Heart left ventricle (tissue), 16 donors: ENCODE measurements at regions not wholly inside any gene's neighbourhood (a gene's known extent, or its start where the extent isn't known, plus 50 kb on each side); places are given as distances from the start of the nearest gene placed in this dataset.

Experiments
- ATAC-seq, 4 donors: fragments of 200-7000 bp; cut with Tn5 transposase; one replicate each; pipeline ENCODE4 v1.9.1; 2020 to 2022; ENCODE audit warnings: moderate library complexity in 4 of 4, mild to moderate bottlenecking in 3 of 4, moderate number of reproducible peaks in 1 of 4
- DNase-seq, 5 donors: peaks; one replicate each; pipeline ENCODE4 v3.0.0-alpha.2; 2020
- H3K27ac ChIP-seq, 12 donors: fragments of 200-600 bp; sonication (generic) in 4 of 12; one replicate each; pipeline versions ENCODE4 v1.5.0 to v1.8.0; 2016 to 2022; ENCODE audit warnings: mild to moderate bottlenecking in 2 of 12
- H3K27me3 ChIP-seq, 9 donors: fragments of 200-600 bp; sonication (generic) in 2 of 9; one replicate each; pipeline versions ENCODE4 v1.5.1 to v1.8.0; 2016 to 2022; ENCODE audit warnings: mild to moderate bottlenecking in 3 of 9
- H3K36me3 ChIP-seq, 9 donors: fragments of 200-600 bp; sonication (generic) in 2 of 9; one replicate each; pipeline versions ENCODE4 v1.5.0 to v1.8.0; 2018 to 2022; ENCODE audit warnings: mild to moderate bottlenecking in 2 of 9
- H3K4me1 ChIP-seq, 12 donors: fragments of 200-600 bp; sonication (generic) in 4 of 12; one replicate each; pipeline versions ENCODE4 v1.5.0 to v1.8.0; 2016 to 2022; ENCODE audit warnings: mild to moderate bottlenecking in 3 of 12
- H3K4me3 ChIP-seq, 12 donors: fragments of 200-600 bp; sonication (generic) in 4 of 12; one replicate each; pipeline versions ENCODE4 v1.5.0 to v1.8.0; 2017 to 2022; ENCODE audit warnings: mild to moderate bottlenecking in 9 of 12, moderate library complexity in 4 of 12
- H3K9me3 ChIP-seq, 12 donors: fragments of 200-600 bp; sonication (generic) in 4 of 12; one replicate each; pipeline versions ENCODE4 v1.5.0 to v1.8.0; 2016 to 2022; ENCODE audit warnings: mild to moderate bottlenecking in 1 of 12
- CTCF ChIP-seq, 12 donors: fragments of 200-600 bp; sonication (generic) in 4 of 12; IDR thresholded peaks; one replicate each; pipeline versions ENCODE4 v1.5.0 to v1.8.0; 2018 to 2022; ENCODE audit warnings: antibody characterized with exemption in 12 of 12, mild to moderate bottlenecking in 5 of 12
- POLR2A ChIP-seq, 2 donors: fragments of 450-650 bp; IDR thresholded peaks; one replicate each; pipeline ENCODE4 v1.6.1; 2017; ENCODE audit warnings: antibody characterized with exemption in 2 of 2, mild to moderate bottlenecking in 2 of 2, moderate library complexity in 2 of 2
- WGBS, 4 donors: extraction: QIAGEN DNeasy Blood & Tissue Kit in 2 of 4; methylation state at CpG; one replicate each; pipeline versions ENCODE4 v1.1.5 to v1.1.7; 2013 to 2018; 5-methylcytosine and 5-hydroxymethylcytosine counted together
- intact Hi-C, 10 donors: fragments of 100-400 bp; cut with DNase I; formaldehyde crosslinking; loops; one replicate each; pipeline versions ENCODE4 v1.11.1 to v1.14.2; 2022
- donor health status: ischemic (EF 13 %, LVEDD 7.1; RV severe dilation, severe dysfunction).
- donor health status: healthy with polysubstance abuse.
- donor health status: DM: no; HTN: yes; CAD: no.
- donor health status: DM: no; HTN: no; CAD: no.
- donor health status: ischemic (EF 25% LVEDD 6.9; RV normal size, moderate dysfunction).
- donor health status: ischemic (EF 25% LVEDD 5.7; RV mildly dilated, moderate dysfunction).
- donor health status: healthy.
- donor health status: DM: yes; HTN: yes; CAD: no.
- donor health status: ischemic (EF 35%, LVEDD 5.7; RV mildly dilated, moderate dysfunction).
- donor health status: nonischemic (EF 11% LVEDD 7.7; RV severe dilation, severe dysfunction).
- donor health status: DM: yes; HTN: yes; CAD: no.
- donor health status: PGD.
- donor health status: ischemic (EF 29% LVEDD 5.4; RV normal size, mild dysfunction).
- donor health status: nonischemic (EF 23%, LVEDD 6.1; RV moderate dilation, normal function).

- no peaks in the 10 kb centered on the region for H3K36me3 ChIP-seq
- no peaks in the 10 kb centered on the region for H3K9me3 ChIP-seq
- TF ChIP-seq POLR2A (IDR thresholded peaks at IDR 0.05) (no peak), CTCF (IDR thresholded peaks at IDR 0.05) (no peak)
- DNase-seq (no peak), ATAC-seq (no peak)
- H3K4me3 ChIP-seq = no peak overlapping the region
- no peaks in the 10 kb centered on the region for H3K4me1 ChIP-seq
- H3K27me3 ChIP-seq = no peaks in the 10 kb centered on the region
- intact Hi-C loops = no loop called here
- 45 to 60% methylated on average over 3 of the region's 3 CpGs; no CpG with 5 or more reads in 2 of the 4 donors for WGBS, 4 donors
- no peak overlapping the region for H3K27ac ChIP-seq
Measured at GRCh38 chrY:15775880-15776279, 1251.6 kb downstream of the NLGN4Y start.

- DNase-seq (no peak), ATAC-seq (no peak)
- Histone ChIP-seq H3K9me3 (no peaks in the 10 kb centered on the region), H3K4me3 (no peak overlapping the region), H3K36me3 (no peaks in the 10 kb centered on the region), H3K4me1 (no peaks in the 10 kb centered on the region), H3K27ac (no peak overlapping the region), H3K27me3 (no peaks in the 10 kb centered on the region)
- TF ChIP-seq POLR2A (IDR thresholded peaks at IDR 0.05) (no peak), CTCF (IDR thresholded peaks at IDR 0.05) (no peak)
- intact Hi-C loops = no loop called here
Measured at GRCh38 chrY:15779891-15780290, 1255.6 kb downstream of the NLGN4Y start.

DNA sequence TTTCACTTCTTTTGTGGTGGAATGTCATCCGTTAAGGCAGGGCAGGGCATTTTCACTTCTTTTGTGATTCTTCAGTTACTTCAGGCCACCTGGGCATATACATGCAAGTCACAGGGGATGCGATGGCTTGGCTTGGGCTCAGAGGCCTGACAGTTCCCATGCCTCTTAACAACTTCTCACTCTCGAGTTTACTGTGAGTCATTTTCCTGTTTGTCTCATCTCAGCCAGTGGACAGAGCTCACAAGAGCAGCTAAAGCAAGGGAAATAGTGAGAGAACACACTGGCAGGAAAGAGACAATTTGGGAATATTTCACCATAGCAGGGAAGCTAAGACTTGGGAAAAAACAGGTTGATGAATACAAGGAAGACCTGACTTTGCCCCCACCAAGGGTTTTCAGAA is 1275.7 kb downstream of the NLGN4Y start:
- no peak overlapping the region for H3K4me3 ChIP-seq
- H3K27me3 ChIP-seq = no peaks in the 10 kb centered on the region
- TF ChIP-seq POLR2A (IDR thresholded peaks at IDR 0.05) = no peak
- no peak for TF ChIP-seq CTCF (IDR thresholded peaks at IDR 0.05)
- WGBS, 4 donors = 18 to 24% methylated on average over 3 of the region's 3 CpGs; no CpG with 5 or more reads in 2 of the 4 donors
- H3K27ac ChIP-seq = no peak overlapping the region
- DNase-seq = no peak
- H3K36me3 ChIP-seq = no peaks in the 10 kb centered on the region
- H3K9me3 ChIP-seq = no peaks in the 10 kb centered on the region
- ATAC-seq = no peak
- no peaks in the 10 kb centered on the region for H3K4me1 ChIP-seq
- intact Hi-C loops = no loop called here

GRCh38 chrY:15805985-15806384 is 1281.7 kb downstream of the NLGN4Y start:
- no peaks in the 10 kb centered on the region for H3K4me1 ChIP-seq
- no peaks in the 10 kb centered on the region for H3K9me3 ChIP-seq
- no peak overlapping the region for H3K4me3 ChIP-seq
- DNase-seq = no peak
- no peaks in the 10 kb centered on the region for H3K36me3 ChIP-seq
- H3K27me3 ChIP-seq = no peaks in the 10 kb centered on the region
- no peak overlapping the region for H3K27ac ChIP-seq
- no peak for TF ChIP-seq POLR2A (IDR thresholded peaks at IDR 0.05)
- ATAC-seq = no peak
- intact Hi-C loops = no loop called here

- TF ChIP-seq CTCF (IDR thresholded peaks at IDR 0.05) (no peak), POLR2A (IDR thresholded peaks at IDR 0.05) (no peak)
- Histone ChIP-seq H3K9me3 (no peaks in the 10 kb centered on the region), H3K27ac (no peak overlapping the region), H3K36me3 (no peaks in the 10 kb centered on the region), H3K27me3 (no peaks in the 10 kb centered on the region), H3K4me1 (no peaks in the 10 kb centered on the region), H3K4me3 (no peak overlapping the region)
- no peak for DNase-seq
- WGBS, 4 donors = 73 to 80% methylated on average over 6 of the region's 6 CpGs; no CpG with 5 or more reads in 2 of the 4 donors
- intact Hi-C loops = no loop called here
- no peak for ATAC-seq
Measured at GRCh38 chrY:15814241-15814640, 1289.9 kb downstream of the NLGN4Y start.
